GM12865 (cell line): ENCODE measurements at regions not wholly inside any gene's neighbourhood (a gene's known extent, or its start where the extent isn't known, plus 50 kb on each side); places are given as distances from the start of the nearest gene placed in this dataset.

Experiments used
- DNase-seq: peaks from one replicate; pipeline ENCODE4 v3.0.0; 2010; ENCODE audit warnings: low read depth
- H3K4me3 ChIP-seq: 2 replicates; pipeline ENCODE4 v1.5.1; 2011; ENCODE audit warnings: mild to moderate bottlenecking, low read depth, low read length, control low read depth
- CTCF ChIP-seq: IDR thresholded peaks from 2 replicates; pipeline ENCODE4 v1.5.1; 2011; ENCODE audit warnings: low read length, control low read depth, low read depth, inconsistent platforms; ENCODE audit not compliant: insufficient read depth; ENCODE audit errors: missing control alignments

- DNase-seq, result peak; percentile 41
- no peak overlapping the region for H3K4me3 ChIP-seq
- TF ChIP-seq CTCF, result no peak
Observed at GRCh38 chrX:38985375-38985774, 184.1 kb downstream of the MID1IP1 start.

- no peak for DNase-seq
- H3K4me3 ChIP-seq, result no peak overlapping the region
- no peak for TF ChIP-seq CTCF
Observed at GRCh38 chrX:38985945-38986344, 184.7 kb downstream of the MID1IP1 start.

- no peak for DNase-seq
- no peak overlapping the region for H3K4me3 ChIP-seq
- no peak for TF ChIP-seq CTCF
Observed at GRCh38 chrX:38986586-38986985, 185.3 kb downstream of the MID1IP1 start.

- peak; percentile 7 for DNase-seq
Observed at GRCh38 chrX:38987198-38987651, 186.0 kb downstream of the MID1IP1 start.

GRCh38 chrX:38988301-38988700 lies 187.0 kb downstream of the MID1IP1 start:
- DNase-seq, result no peak
- TF ChIP-seq CTCF, result no peak
- no peak overlapping the region for H3K4me3 ChIP-seq

More at GRCh38 chrX:38987198-38987651, 186.0 kb downstream of the MID1IP1 start:
- H3K4me3 ChIP-seq, result no peak overlapping the region
- no peak for TF ChIP-seq CTCF

- no peak overlapping the region for H3K4me3 ChIP-seq
- DNase-seq, result no peak
- TF ChIP-seq CTCF, result no peak
Observed at GRCh38 chrX:38989076-38989475, 187.8 kb downstream of the MID1IP1 start.

- H3K4me3 ChIP-seq, result no peak overlapping the region
- TF ChIP-seq CTCF, result no peak
- no peak for DNase-seq
Observed at GRCh38 chrX:38991656-38992440, 190.6 kb downstream of the MID1IP1 start.
